ENCODE measurements at regions not wholly inside any gene's neighbourhood (a gene's known extent, or its start where the extent isn't known, plus 50 kb on each side); places are given as distances from the start of the nearest gene placed in this dataset.

GRCh38 chr1:169044296-169044695, 62.2 kb upstream of the ATP1B1 start:
- H3K27me3 Mint-ChIP-seq (ENCODE audit: insufficient read depth, unreplicated experiment): no peaks in the 10 kb centered on the region
- no peaks in the 10 kb centered on the region for H3K9me3 ChIP-seq
- intact Hi-C loops (cut with micrococcal nuclease; ENCODE audit: unreplicated experiment): no loop called here
- POLR2A ChIA-PET: no interaction called here
- no peaks in the 10 kb centered on the region for H3K36me3 Mint-ChIP-seq (ENCODE audit: insufficient read depth, unreplicated experiment)
- no peaks in the 10 kb centered on the region for H3K4me1 ChIP-seq
- H3K4me3 Mint-ChIP-seq (ENCODE audit: unreplicated experiment): no peak overlapping the region
- no peaks in the 10 kb centered on the region for H3K9me3 Mint-ChIP-seq (ENCODE audit: unreplicated experiment)
- no TSS peak for BruUV-seq (replicated peaks)
- no peak overlapping the region for H3K27ac Mint-ChIP-seq (ENCODE audit: unreplicated experiment)
- CTCF ChIA-PET: no interaction called here
- TF ChIP-seq, protein P1, sequence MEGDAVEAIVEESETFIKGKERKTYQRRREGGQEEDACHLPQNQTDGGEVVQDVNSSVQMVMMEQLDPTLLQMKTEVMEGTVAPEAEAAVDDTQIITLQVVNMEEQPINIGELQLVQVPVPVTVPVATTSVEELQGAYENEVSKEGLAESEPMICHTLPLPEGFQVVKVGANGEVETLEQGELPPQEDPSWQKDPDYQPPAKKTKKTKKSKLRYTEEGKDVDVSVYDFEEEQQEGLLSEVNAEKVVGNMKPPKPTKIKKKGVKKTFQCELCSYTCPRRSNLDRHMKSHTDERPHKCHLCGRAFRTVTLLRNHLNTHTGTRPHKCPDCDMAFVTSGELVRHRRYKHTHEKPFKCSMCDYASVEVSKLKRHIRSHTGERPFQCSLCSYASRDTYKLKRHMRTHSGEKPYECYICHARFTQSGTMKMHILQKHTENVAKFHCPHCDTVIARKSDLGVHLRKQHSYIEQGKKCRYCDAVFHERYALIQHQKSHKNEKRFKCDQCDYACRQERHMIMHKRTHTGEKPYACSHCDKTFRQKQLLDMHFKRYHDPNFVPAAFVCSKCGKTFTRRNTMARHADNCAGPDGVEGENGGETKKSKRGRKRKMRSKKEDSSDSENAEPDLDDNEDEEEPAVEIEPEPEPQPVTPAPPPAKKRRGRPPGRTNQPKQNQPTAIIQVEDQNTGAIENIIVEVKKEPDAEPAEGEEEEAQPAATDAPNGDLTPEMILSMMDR (IDR thresholded peaks at IDR 0.05; ENCODE audit: insufficient read depth in 1 of 2, low read depth in 1 of 2, low read length in 1 of 2, severe bottlenecking in 1 of 2, unreplicated experiment in 1 of 2): no peak
- no peak for DNase-seq
- no peak overlapping the region for H3K4me3 ChIP-seq (ENCODE audit: low read depth, low read length)
- H3K27me3 ChIP-seq (replicated peaks; ENCODE audit: control insufficient read depth, insufficient read depth, low read length): no peaks in the 10 kb centered on the region
- no peaks in the 10 kb centered on the region for H3K4me1 Mint-ChIP-seq (ENCODE audit: low read depth, unreplicated experiment)
- H3K36me3 ChIP-seq (ENCODE audit: control insufficient read depth, insufficient read depth, low read length): no peaks in the 10 kb centered on the region

DNA sequence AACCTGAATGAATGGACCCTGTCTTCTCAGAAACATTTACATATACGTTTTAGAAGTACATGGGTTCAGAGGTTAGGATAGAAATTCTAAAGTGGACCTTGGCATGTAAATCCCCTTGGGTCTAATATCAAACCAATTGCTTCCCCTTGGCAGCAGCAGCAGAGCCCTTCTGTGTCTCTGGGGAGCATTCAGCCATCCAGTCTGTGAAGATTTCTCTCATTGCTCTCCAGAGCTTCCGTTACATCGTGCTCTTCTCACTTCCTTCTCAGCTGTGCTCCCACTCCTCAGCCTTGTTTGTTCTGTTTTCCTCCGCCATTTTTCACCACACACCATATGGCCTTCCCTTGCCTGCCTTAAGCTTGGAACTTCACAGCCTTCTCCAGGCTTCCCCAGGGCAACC, 61.5 kb upstream of the ATP1B1 start:
- Histone ChIP-seq H3K4me3 (ENCODE audit: low read depth, low read length) (no peak overlapping the region), H3K36me3 (ENCODE audit: control insufficient read depth, insufficient read depth, low read length) (no peaks in the 10 kb centered on the region), H3K27me3 (replicated peaks; ENCODE audit: control insufficient read depth, insufficient read depth, low read length) (no peaks in the 10 kb centered on the region), H3K4me1 (no peaks in the 10 kb centered on the region), H3K9me3 (no peaks in the 10 kb centered on the region)
- no peaks in the 10 kb centered on the region for H3K36me3 Mint-ChIP-seq (ENCODE audit: insufficient read depth, unreplicated experiment)
- no TSS peak for BruUV-seq (replicated peaks)
- no peaks in the 10 kb centered on the region for H3K9me3 Mint-ChIP-seq (ENCODE audit: unreplicated experiment)
- no peak overlapping the region for H3K4me3 Mint-ChIP-seq (ENCODE audit: unreplicated experiment)
- TF ChIP-seq, protein P1 (IDR thresholded peaks at IDR 0.05; ENCODE audit: insufficient read depth in 1 of 2, low read depth in 1 of 2, low read length in 1 of 2, severe bottlenecking in 1 of 2, unreplicated experiment in 1 of 2): no peak
- DNase-seq: no peak
- H3K27ac Mint-ChIP-seq (ENCODE audit: unreplicated experiment): no peak overlapping the region
- ChIA-PET POLR2A (no interaction called here), CTCF (no interaction called here)
- H3K4me1 Mint-ChIP-seq (ENCODE audit: low read depth, unreplicated experiment): no peaks in the 10 kb centered on the region
- H3K27me3 Mint-ChIP-seq (ENCODE audit: insufficient read depth, unreplicated experiment): no peaks in the 10 kb centered on the region
- intact Hi-C loops (cut with micrococcal nuclease; ENCODE audit: unreplicated experiment): no loop called here

DNA sequence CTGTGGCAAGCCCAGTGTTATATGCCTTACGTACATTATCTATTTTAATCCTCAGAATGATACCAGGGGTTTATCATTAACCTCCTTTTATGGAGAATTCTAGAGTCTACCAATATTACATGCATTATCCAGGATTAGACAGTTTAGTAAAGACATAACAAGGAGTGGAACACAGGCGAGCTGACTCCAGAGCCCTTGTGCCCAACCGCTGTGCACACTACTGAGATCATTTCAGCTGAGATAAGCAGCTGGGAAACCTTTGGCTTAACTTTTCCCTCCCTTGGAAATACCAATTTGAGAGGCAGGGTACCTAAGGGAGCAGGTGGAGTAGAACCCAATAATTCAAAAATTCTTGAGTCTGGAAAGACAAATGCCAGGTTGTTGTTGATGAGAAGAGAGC, 59.8 kb upstream of the ATP1B1 start:
- H3K9me3 Mint-ChIP-seq (ENCODE audit: unreplicated experiment): no peaks in the 10 kb centered on the region
- DNase-seq: no peak
- Histone ChIP-seq H3K9me3 (no peaks in the 10 kb centered on the region), H3K4me1 (no peaks in the 10 kb centered on the region), H3K36me3 (ENCODE audit: control insufficient read depth, insufficient read depth, low read length) (no peaks in the 10 kb centered on the region), H3K4me3 (ENCODE audit: low read depth, low read length) (no peak overlapping the region), H3K27me3 (replicated peaks; ENCODE audit: control insufficient read depth, insufficient read depth, low read length) (no peaks in the 10 kb centered on the region)
- intact Hi-C loops (cut with micrococcal nuclease; ENCODE audit: unreplicated experiment): no loop called here
- no TSS peak for BruUV-seq (replicated peaks)
- CTCF ChIA-PET: no interaction called here
- no peak overlapping the region for H3K27ac Mint-ChIP-seq (ENCODE audit: unreplicated experiment)
- POLR2A ChIA-PET: no interaction called here
- H3K36me3 Mint-ChIP-seq (ENCODE audit: insufficient read depth, unreplicated experiment): no peaks in the 10 kb centered on the region
- H3K4me1 Mint-ChIP-seq (ENCODE audit: low read depth, unreplicated experiment): no peaks in the 10 kb centered on the region
- no peak overlapping the region for H3K4me3 Mint-ChIP-seq (ENCODE audit: unreplicated experiment)
- TF ChIP-seq, protein P1 (IDR thresholded peaks at IDR 0.05; ENCODE audit: insufficient read depth in 1 of 2, low read depth in 1 of 2, low read length in 1 of 2, severe bottlenecking in 1 of 2, unreplicated experiment in 1 of 2): no peak
- H3K27me3 Mint-ChIP-seq (ENCODE audit: insufficient read depth, unreplicated experiment): no peaks in the 10 kb centered on the region

Data from Caco-2 (cell line).